ENCODE measurements at regions not wholly inside any gene's neighbourhood (a gene's known extent, or its start where the extent isn't known, plus 50 kb on each side); places are given as distances from the start of the nearest gene placed in this dataset.

DNA sequence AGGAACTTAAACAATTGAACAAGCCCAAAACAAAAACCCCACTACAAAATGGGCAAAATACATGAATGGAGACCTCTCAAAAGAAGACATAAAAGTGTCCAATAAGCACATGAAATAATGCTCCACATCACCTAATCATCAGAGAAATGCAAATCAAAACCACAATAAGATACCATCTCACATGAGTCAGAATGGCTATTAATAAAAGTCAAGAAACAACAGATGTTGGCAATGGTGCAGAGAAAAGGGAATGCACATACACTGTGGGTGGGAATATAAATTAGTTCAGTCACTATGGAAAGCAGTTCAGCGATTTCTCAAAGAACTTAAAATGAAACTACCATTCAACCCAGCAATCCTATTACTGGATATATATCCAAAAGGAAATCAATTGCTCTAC, 337.4 kb upstream of the GRIA1 start:
- Histone ChIP-seq H3K36me3 (ENCODE audit: control insufficient read depth, insufficient read depth, low read length) (no peaks in the 10 kb centered on the region), H3K27ac (ENCODE audit: low read depth, low read length) (no peak overlapping the region), H3K9me3 (ENCODE audit: control insufficient read depth, low read length) (peaks cover 20% of the 10 kb centered on the region), H3K4me1 (ENCODE audit: control insufficient read depth, insufficient read depth, low read length) (peaks cover 8% of the 10 kb centered on the region), H3K9ac (ENCODE audit: extremely low read depth, low read length, poor library complexity, severe bottlenecking) (no peak overlapping the region), H3K4me3 (ENCODE audit: low read length) (no peak overlapping the region), H3K27me3 (ENCODE audit: control insufficient read depth, insufficient read depth, low read length, poor library complexity, severe bottlenecking) (no peaks in the 10 kb centered on the region)
- Mint-ChIP-seq H3K4me1 (peaks cover 9% of the 10 kb centered on the region), H3K36me3 (ENCODE audit: low read depth) (no peaks in the 10 kb centered on the region), H3K4me3 (no peak overlapping the region), H3K9me3 (no peaks in the 10 kb centered on the region), H3K27me3 (ENCODE audit: insufficient read depth) (no peaks in the 10 kb centered on the region), H3K27ac (no peak overlapping the region)
- TF ChIP-seq, protein P1, sequence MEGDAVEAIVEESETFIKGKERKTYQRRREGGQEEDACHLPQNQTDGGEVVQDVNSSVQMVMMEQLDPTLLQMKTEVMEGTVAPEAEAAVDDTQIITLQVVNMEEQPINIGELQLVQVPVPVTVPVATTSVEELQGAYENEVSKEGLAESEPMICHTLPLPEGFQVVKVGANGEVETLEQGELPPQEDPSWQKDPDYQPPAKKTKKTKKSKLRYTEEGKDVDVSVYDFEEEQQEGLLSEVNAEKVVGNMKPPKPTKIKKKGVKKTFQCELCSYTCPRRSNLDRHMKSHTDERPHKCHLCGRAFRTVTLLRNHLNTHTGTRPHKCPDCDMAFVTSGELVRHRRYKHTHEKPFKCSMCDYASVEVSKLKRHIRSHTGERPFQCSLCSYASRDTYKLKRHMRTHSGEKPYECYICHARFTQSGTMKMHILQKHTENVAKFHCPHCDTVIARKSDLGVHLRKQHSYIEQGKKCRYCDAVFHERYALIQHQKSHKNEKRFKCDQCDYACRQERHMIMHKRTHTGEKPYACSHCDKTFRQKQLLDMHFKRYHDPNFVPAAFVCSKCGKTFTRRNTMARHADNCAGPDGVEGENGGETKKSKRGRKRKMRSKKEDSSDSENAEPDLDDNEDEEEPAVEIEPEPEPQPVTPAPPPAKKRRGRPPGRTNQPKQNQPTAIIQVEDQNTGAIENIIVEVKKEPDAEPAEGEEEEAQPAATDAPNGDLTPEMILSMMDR (conservative IDR thresholded peaks at IDR 0.05) = no peak
- no peak for DNase-seq
- 88% methylated on average over 1 of the region's 1 CpG; no CpG with 5 or more reads in 1 of the 2 experiments for WGBS, 2 experiments (ENCODE audit: insufficient coverage in 1 of 2, insufficient read length in 1 of 2)

DNA sequence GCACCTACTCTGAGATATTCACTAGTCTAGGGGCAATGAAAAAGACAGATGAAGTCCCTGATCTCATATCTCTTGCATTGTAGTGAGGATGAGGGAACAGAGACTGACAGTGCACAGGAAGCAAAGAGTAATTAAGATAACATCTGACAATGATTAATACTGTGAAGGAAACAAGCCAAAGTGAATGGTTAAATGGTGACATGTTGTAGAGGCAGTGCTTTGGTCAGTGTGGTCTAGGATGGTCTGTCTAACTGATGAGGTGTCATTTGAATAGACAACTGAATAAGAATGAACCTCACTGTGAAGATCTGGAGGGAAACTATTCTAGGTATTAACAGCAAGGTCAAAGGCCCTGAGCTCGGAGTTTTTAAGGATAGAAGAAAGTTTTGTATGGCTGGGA, 333.3 kb upstream of the GRIA1 start:
- no peaks in the 10 kb centered on the region for H3K36me3 ChIP-seq (ENCODE audit: control insufficient read depth, insufficient read depth, low read length)
- TF ChIP-seq, protein P1 (conservative IDR thresholded peaks at IDR 0.05) = no peak
- no peak overlapping the region for H3K4me3 ChIP-seq (ENCODE audit: low read length)
- 85 to 100% methylated on average over 1 of the region's 1 CpG for WGBS, 2 experiments (ENCODE audit: insufficient coverage in 1 of 2, insufficient read length in 1 of 2)
- H3K27ac Mint-ChIP-seq = no peak overlapping the region
- H3K27me3 Mint-ChIP-seq (ENCODE audit: insufficient read depth) = no peaks in the 10 kb centered on the region
- no peaks in the 10 kb centered on the region for H3K27me3 ChIP-seq (ENCODE audit: control insufficient read depth, insufficient read depth, low read length, poor library complexity, severe bottlenecking)
- no peaks in the 10 kb centered on the region for H3K9me3 Mint-ChIP-seq
- H3K4me1 Mint-ChIP-seq = peaks cover 6% of the 10 kb centered on the region
- H3K36me3 Mint-ChIP-seq (ENCODE audit: low read depth) = no peaks in the 10 kb centered on the region
- peaks cover 6% of the 10 kb centered on the region for H3K9me3 ChIP-seq (ENCODE audit: control insufficient read depth, low read length)
- no peak overlapping the region for H3K4me3 Mint-ChIP-seq
- no peak for DNase-seq
- H3K4me1 ChIP-seq (ENCODE audit: control insufficient read depth, insufficient read depth, low read length) = peaks cover 11% of the 10 kb centered on the region
- H3K27ac ChIP-seq (ENCODE audit: low read depth, low read length) = no peak overlapping the region
- no peak overlapping the region for H3K9ac ChIP-seq (ENCODE audit: extremely low read depth, low read length, poor library complexity, severe bottlenecking)

DNA sequence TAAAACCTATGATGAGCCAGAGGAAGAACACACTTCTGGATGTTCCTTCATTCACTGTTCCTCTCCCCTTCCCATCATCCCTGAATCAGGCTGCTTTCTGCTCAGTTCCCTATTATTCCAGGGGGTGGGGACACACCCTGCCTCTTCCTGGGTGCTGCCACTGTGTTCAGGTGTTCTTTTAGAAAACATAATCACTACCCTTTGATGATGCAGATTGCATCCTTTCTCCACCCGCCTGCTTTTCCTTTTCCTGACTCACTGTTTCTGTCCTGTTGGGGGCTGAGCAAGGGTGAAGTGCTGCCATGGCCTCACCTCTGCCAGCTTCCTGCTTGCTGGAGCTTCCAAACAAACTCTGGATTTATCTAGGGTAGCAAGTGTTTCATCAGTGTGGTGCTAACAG, 331.9 kb upstream of the GRIA1 start:
- no peak overlapping the region for H3K9ac ChIP-seq (ENCODE audit: extremely low read depth, low read length, poor library complexity, severe bottlenecking)
- Mint-ChIP-seq H3K9me3 (no peaks in the 10 kb centered on the region), H3K36me3 (ENCODE audit: low read depth) (no peaks in the 10 kb centered on the region), H3K4me1 (peaks cover 6% of the 10 kb centered on the region), H3K4me3 (no peak overlapping the region), H3K27me3 (ENCODE audit: insufficient read depth) (no peaks in the 10 kb centered on the region), H3K27ac (no peak overlapping the region)
- H3K27me3 ChIP-seq (ENCODE audit: control insufficient read depth, insufficient read depth, low read length, poor library complexity, severe bottlenecking) = no peaks in the 10 kb centered on the region
- H3K36me3 ChIP-seq (ENCODE audit: control insufficient read depth, insufficient read depth, low read length) = no peaks in the 10 kb centered on the region
- WGBS, 2 experiments (ENCODE audit: insufficient coverage in 1 of 2, insufficient read length in 1 of 2) = 90% methylated on average over 1 of the region's 1 CpG; no CpG with 5 or more reads in 1 of the 2 experiments
- H3K4me3 ChIP-seq (ENCODE audit: low read length) = no peak overlapping the region
- TF ChIP-seq, protein P1 (conservative IDR thresholded peaks at IDR 0.05) = no peak
- no peak overlapping the region for H3K27ac ChIP-seq (ENCODE audit: low read depth, low read length)
- DNase-seq = no peak
- peaks cover 11% of the 10 kb centered on the region for H3K4me1 ChIP-seq (ENCODE audit: control insufficient read depth, insufficient read depth, low read length)
- H3K9me3 ChIP-seq (ENCODE audit: control insufficient read depth, low read length) = peaks cover under 1% of the 10 kb centered on the region

Data from endodermal cell (in vitro differentiated cells).